HK-2 (cell line): ENCODE measurements at regions not wholly inside any gene's neighbourhood (a gene's known extent, or its start where the extent isn't known, plus 50 kb on each side); places are given as distances from the start of the nearest gene placed in this dataset.

ENCODE experiments used
- DNase-seq: peaks from one replicate; pipeline ENCODE4 v3.0.0-alpha.2; 2018; ENCODE audit not compliant: unreplicated experiment

- no peak for DNase-seq
These were observed 66.7 kb upstream of the EZH2 start for GRCh38 chr7:148950806-148951205.

GRCh38 chr7:148944935-148945934, 61.1 kb upstream of the EZH2 start:
- no peak for DNase-seq

- DNase-seq = peak; percentile 79
These were observed 57.6 kb upstream of the EZH2 start for GRCh38 chr7:148941598-148942275.

GRCh38 chr7:148940702-148941597, 56.9 kb upstream of the EZH2 start:
- DNase-seq = peak; percentile 76

GRCh38 chr7:148939128-148939755, 55.2 kb upstream of the EZH2 start:
- DNase-seq = no peak

GRCh38 chr7:148935451-148935850, 51.4 kb upstream of the EZH2 start:
- DNase-seq = no peak
